Neuronal stem cell (in vitro differentiated cells): ENCODE measurements at regions not wholly inside any gene's neighbourhood (a gene's known extent, or its start where the extent isn't known, plus 50 kb on each side); places are given as distances from the start of the nearest gene placed in this dataset.

Experiments
- DNase-seq: peaks from one replicate; pipeline ENCODE4 v3.0.0-alpha.2; 2013; ENCODE audit warnings: low spot score
- H2AFZ ChIP-seq: one replicate; pipeline ENCODE4 v1.6.1; 2013; ENCODE audit warnings: mild to moderate bottlenecking, low read length, inconsistent platforms
- H2AK5ac ChIP-seq: 2 replicates; pipeline ENCODE4 v1.6.1; 2013; ENCODE audit warnings: low read depth, mild to moderate bottlenecking, inconsistent platforms, low read length, moderate library complexity, mixed read lengths
- H2BK120ac ChIP-seq: 2 replicates; pipeline ENCODE4 v1.6.1; 2013; ENCODE audit warnings: low read depth, mild to moderate bottlenecking, inconsistent platforms, low read length, moderate library complexity, mixed read lengths
- H2BK12ac ChIP-seq: one replicate; pipeline ENCODE4 v1.6.1; 2013; ENCODE audit warnings: low read length, inconsistent platforms
- H2BK15ac ChIP-seq: 2 replicates; pipeline ENCODE4 v1.6.1; 2013; ENCODE audit warnings: mild to moderate bottlenecking, low read length, inconsistent platforms, mixed read lengths
- H2BK5ac ChIP-seq: one replicate; pipeline ENCODE4 v1.6.1; 2013; ENCODE audit warnings: inconsistent platforms, mild to moderate bottlenecking, low read length, moderate library complexity
- H3K14ac ChIP-seq: one replicate; pipeline ENCODE4 v1.6.1; 2013; ENCODE audit warnings: low read length, inconsistent platforms
- H3K18ac ChIP-seq: 2 replicates; pipeline ENCODE4 v1.6.1; 2013; ENCODE audit warnings: low read length, inconsistent platforms
- H3K23ac ChIP-seq: 2 replicates; pipeline ENCODE4 v1.6.1; 2013; ENCODE audit warnings: low read depth, mild to moderate bottlenecking, mixed read lengths, low read length, inconsistent platforms; ENCODE audit not compliant: poor library complexity
- H3K27ac ChIP-seq: replicated peaks from 3 replicates; pipeline ENCODE4 v1.5.1; 2013; ENCODE audit warnings: low read length, inconsistent platforms
- H3K27me3 ChIP-seq, 3 experiments: 2 replicates each; pipeline ENCODE4 v1.6.1; 2013; ENCODE audit warnings: low read length in 3 of 3, mild to moderate bottlenecking in 2 of 3, inconsistent platforms in 1 of 3, low read depth in 1 of 3, mixed read lengths in 1 of 3, moderate library complexity in 1 of 3; ENCODE audit not compliant: control insufficient read depth in 3 of 3, insufficient read depth in 3 of 3
- H3K36me3 ChIP-seq, 2 donors: replicated peaks in 1 of 2; 2 replicates each; pipeline ENCODE4 v1.6.1; 2013; ENCODE audit warnings: low read length in 2 of 2; ENCODE audit not compliant: control insufficient read depth in 2 of 2, insufficient read depth in 2 of 2
- H3K4ac ChIP-seq: 2 replicates; pipeline ENCODE4 v1.6.1; 2013; ENCODE audit warnings: inconsistent platforms, mild to moderate bottlenecking, low read length, moderate library complexity
- H3K4me1 ChIP-seq, 2 donors: 1 replicate in 1 of 2; 2 replicates in 1 of 2; pipeline ENCODE4 v1.6.1; 2013; ENCODE audit warnings: low read length in 2 of 2, low read depth in 1 of 2; ENCODE audit not compliant: control insufficient read depth in 2 of 2, insufficient read depth in 1 of 2
- H3K4me2 ChIP-seq: one replicate; pipeline ENCODE4 v1.6.1; 2013; ENCODE audit warnings: mild to moderate bottlenecking, low read length, inconsistent platforms; ENCODE audit not compliant: insufficient read depth, poor library complexity, severe bottlenecking
- H3K4me3 ChIP-seq, 2 donors: 2 replicates each; pipeline ENCODE4 v1.5.1; 2013; ENCODE audit warnings: low read length in 2 of 2, mild to moderate bottlenecking in 2 of 2, inconsistent platforms in 1 of 2, moderate library complexity in 1 of 2
- H3K79me1 ChIP-seq: one replicate; pipeline ENCODE4 v1.6.1; 2013; ENCODE audit warnings: low read depth, mild to moderate bottlenecking, inconsistent platforms, low read length, moderate library complexity
- H3K9ac ChIP-seq: one replicate; pipeline ENCODE4 v1.6.1; 2013; ENCODE audit warnings: mild to moderate bottlenecking, low read depth, low read length, inconsistent platforms; ENCODE audit not compliant: poor library complexity
- H3K9me3 ChIP-seq, 2 donors: replicated peaks in 1 of 2; 2 replicates each; pipeline versions ENCODE3 to v1.6.1; 2013; ENCODE audit warnings: low read length in 2 of 2, mild to moderate bottlenecking in 2 of 2, inconsistent platforms in 1 of 2, low read depth in 1 of 2, mixed read lengths in 1 of 2, moderate library complexity in 1 of 2; ENCODE audit not compliant: control insufficient read depth in 2 of 2, insufficient read depth in 1 of 2
- H4K8ac ChIP-seq: one replicate; pipeline ENCODE4 v1.6.1; 2013; ENCODE audit warnings: low read depth, mild to moderate bottlenecking, inconsistent platforms, low read length, moderate library complexity
- H4K91ac ChIP-seq: one replicate; pipeline ENCODE4 v1.6.1; 2013; ENCODE audit warnings: low read length, low read depth, mild to moderate bottlenecking, inconsistent platforms; ENCODE audit not compliant: poor library complexity
- WGBS, 2 donors: extraction: QIAGEN DNeasy Blood & Tissue Kit; methylation state at CpG; one replicate each; pipeline ENCODE4 v1.1.7; 2013; ENCODE audit warnings: missing lambda C conversion rate in 2 of 2, mixed read lengths in 1 of 2; ENCODE audit not compliant: insufficient read length in 2 of 2, insufficient replicate concordance in 1 of 2; ENCODE audit errors: extremely low coverage in 2 of 2; 5-methylcytosine and 5-hydroxymethylcytosine counted together

DNA sequence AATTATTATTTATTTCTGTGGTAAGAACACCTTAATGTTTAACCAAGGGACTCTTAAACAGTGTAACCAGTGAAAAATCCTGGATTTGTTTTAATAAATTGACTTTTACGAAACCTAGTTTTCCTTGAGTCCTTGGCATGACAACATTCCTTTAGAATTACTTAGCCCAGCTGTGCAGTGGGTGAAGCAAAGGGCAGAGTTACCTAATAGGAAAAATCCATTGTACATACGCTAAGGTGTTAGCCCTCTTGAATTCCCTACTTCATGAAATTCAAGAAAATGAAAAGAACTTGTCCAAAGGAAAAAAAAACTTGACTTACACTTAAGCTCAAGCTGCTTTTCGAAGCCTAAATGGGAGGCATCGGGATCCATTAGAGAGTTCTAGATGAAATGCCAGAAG, 852.0 kb upstream of the ADAMTS5 start:
- WGBS, 2 donors = no CpG with 5 or more reads among the region's 4 CpGs
- no peaks in the 10 kb centered on the region for H3K36me3 ChIP-seq
- no peak overlapping the region for H3K4ac ChIP-seq
- H2BK15ac ChIP-seq = no peak overlapping the region
- H3K9me3 ChIP-seq = no peaks in the 10 kb centered on the region
- no peak overlapping the region for H2BK5ac ChIP-seq
- no peak overlapping the region for H4K91ac ChIP-seq
- no peak overlapping the region for H2AK5ac ChIP-seq
- no peak overlapping the region for H3K4me3 ChIP-seq
- no peaks in the 10 kb centered on the region for H3K27me3 ChIP-seq
- H3K27ac ChIP-seq = no peak overlapping the region
- H3K9ac ChIP-seq = no peak overlapping the region
- no peak overlapping the region for H3K18ac ChIP-seq
- H3K23ac ChIP-seq = no peak overlapping the region
- H4K8ac ChIP-seq = no peak overlapping the region
- H3K4me2 ChIP-seq = no peak overlapping the region
- no peaks in the 10 kb centered on the region for H3K79me1 ChIP-seq
- no peak for DNase-seq
- no peak overlapping the region for H3K14ac ChIP-seq
- H3K4me1 ChIP-seq = no peaks in the 10 kb centered on the region
- H2BK12ac ChIP-seq = no peak overlapping the region
- H2BK120ac ChIP-seq = no peak overlapping the region
- H2AFZ ChIP-seq = no peak overlapping the region

DNA sequence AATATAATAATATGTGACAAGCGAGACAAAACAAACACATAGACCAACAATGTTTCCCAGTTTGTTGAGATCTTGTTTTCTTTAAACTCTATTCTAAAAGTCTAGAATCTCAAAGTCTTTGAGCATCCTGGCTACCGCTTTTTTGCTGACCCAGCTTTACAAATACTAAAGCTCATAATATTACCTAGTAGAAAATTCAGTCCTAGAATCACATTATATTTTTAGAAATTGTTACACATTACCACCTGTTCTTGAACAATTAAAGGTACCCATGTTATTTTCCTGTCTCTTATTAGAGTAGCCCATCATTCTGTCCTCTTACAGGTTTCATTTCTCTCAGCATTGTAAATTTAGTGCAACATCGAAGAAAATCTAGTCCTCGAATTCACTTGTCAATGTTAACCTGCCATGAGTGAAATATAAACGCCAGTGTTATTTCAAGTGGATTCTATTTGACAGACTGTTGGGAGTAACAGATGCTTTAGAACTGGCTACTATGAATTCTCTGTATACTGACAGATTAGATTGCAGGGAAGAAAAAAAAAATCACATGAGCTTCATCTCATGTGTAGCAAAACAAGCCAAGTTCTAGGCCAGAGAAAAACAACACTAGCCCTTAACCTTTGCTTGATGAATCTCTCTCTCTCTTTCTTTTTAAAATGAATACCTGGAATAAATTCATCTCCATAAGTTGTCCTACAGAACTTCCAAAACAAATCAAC, 851.2 kb upstream of the ADAMTS5 start:
- Histone ChIP-seq H2BK12ac (no peak overlapping the region), H3K4me3 (no peak overlapping the region), H3K36me3 (no peaks in the 10 kb centered on the region), H3K27ac (no peak overlapping the region), H3K4ac (no peak overlapping the region), H3K14ac (no peak overlapping the region), H2BK15ac (no peak overlapping the region), H4K8ac (no peak overlapping the region), H4K91ac (no peak overlapping the region), H3K4me2 (no peak overlapping the region), H3K9ac (no peak overlapping the region), H2AFZ (no peak overlapping the region), H3K9me3 (no peaks in the 10 kb centered on the region), H3K79me1 (no peaks in the 10 kb centered on the region), H3K4me1 (no peaks in the 10 kb centered on the region), H3K27me3 (no peaks in the 10 kb centered on the region), H2BK5ac (no peak overlapping the region), H2AK5ac (no peak overlapping the region), H2BK120ac (no peak overlapping the region), H3K23ac (no peak overlapping the region), H3K18ac (no peak overlapping the region)
- DNase-seq = no peak
- no CpG with 5 or more reads among the region's 5 CpGs for WGBS, 2 donors

DNA sequence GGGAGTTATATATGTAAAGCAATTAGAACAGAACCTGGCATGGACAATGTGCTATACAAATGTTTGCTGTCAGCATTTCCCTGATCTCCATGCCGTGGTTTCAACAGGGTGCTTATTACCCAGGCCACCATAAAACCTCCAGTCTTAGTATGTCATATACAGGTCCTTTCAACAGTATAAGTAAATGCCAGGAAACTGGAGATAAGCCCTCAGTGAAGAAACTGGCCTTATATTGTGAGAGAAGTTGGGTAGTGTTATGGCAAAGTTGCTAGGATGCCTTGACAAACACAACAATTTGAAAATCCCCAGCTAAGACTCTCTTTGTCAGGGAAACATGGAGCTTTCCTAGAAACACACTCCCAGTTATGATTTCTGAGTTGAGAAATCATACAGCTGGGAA, 850.2 kb upstream of the ADAMTS5 start:
- H2BK120ac ChIP-seq = no peak overlapping the region
- no peaks in the 10 kb centered on the region for H3K27me3 ChIP-seq
- H3K9me3 ChIP-seq = no peaks in the 10 kb centered on the region
- H2AFZ ChIP-seq = no peak overlapping the region
- no peak overlapping the region for H3K27ac ChIP-seq
- DNase-seq = no peak
- H2BK15ac ChIP-seq = no peak overlapping the region
- no peaks in the 10 kb centered on the region for H3K36me3 ChIP-seq
- no CpG with 5 or more reads among the region's 1 CpG for WGBS, 2 donors
- H3K23ac ChIP-seq = no peak overlapping the region
- no peak overlapping the region for H2BK12ac ChIP-seq
- H2BK5ac ChIP-seq = no peak overlapping the region
- H4K91ac ChIP-seq = no peak overlapping the region
- no peak overlapping the region for H3K14ac ChIP-seq
- H3K4ac ChIP-seq = no peak overlapping the region
- H3K79me1 ChIP-seq = no peaks in the 10 kb centered on the region
- no peak overlapping the region for H3K18ac ChIP-seq
- no peak overlapping the region for H3K4me3 ChIP-seq
- H4K8ac ChIP-seq = no peak overlapping the region
- H2AK5ac ChIP-seq = no peak overlapping the region
- H3K4me1 ChIP-seq = no peaks in the 10 kb centered on the region
- H3K4me2 ChIP-seq = no peak overlapping the region
- no peak overlapping the region for H3K9ac ChIP-seq

DNA sequence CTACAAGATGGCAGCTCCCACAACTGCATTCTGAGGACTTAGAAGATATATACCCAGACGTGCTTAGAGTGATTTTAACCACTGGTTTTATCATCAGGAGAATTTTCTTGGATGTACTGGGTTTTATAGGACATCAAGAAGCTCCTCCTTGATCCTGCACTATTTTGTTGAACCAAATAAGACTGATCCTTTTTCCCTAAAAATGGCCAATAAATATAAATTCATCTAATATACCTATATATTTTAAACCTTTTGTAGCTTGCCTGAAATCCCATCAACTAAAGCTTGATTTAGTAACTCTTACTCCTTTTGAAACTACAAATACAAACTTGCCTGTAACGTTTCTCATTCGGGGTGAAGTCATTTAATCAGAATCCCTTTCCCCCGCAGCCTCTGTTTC, 849.4 kb upstream of the ADAMTS5 start:
- no CpG with 5 or more reads among the region's 4 CpGs for WGBS, 2 donors
- H2BK12ac ChIP-seq = no peak overlapping the region
- no peak overlapping the region for H4K8ac ChIP-seq
- no peak overlapping the region for H4K91ac ChIP-seq
- no peak overlapping the region for H3K4me2 ChIP-seq
- H3K18ac ChIP-seq = no peak overlapping the region
- no peak overlapping the region for H3K4ac ChIP-seq
- no peak overlapping the region for H2BK5ac ChIP-seq
- no peak overlapping the region for H2BK120ac ChIP-seq
- no peak overlapping the region for H3K23ac ChIP-seq
- DNase-seq = no peak
- no peak overlapping the region for H3K14ac ChIP-seq
- H3K4me3 ChIP-seq = no peak overlapping the region
- H3K9me3 ChIP-seq = no peaks in the 10 kb centered on the region
- no peaks in the 10 kb centered on the region for H3K79me1 ChIP-seq
- H3K9ac ChIP-seq = no peak overlapping the region
- H3K36me3 ChIP-seq = no peaks in the 10 kb centered on the region
- no peak overlapping the region for H2BK15ac ChIP-seq
- H3K4me1 ChIP-seq = no peaks in the 10 kb centered on the region
- no peak overlapping the region for H3K27ac ChIP-seq
- no peaks in the 10 kb centered on the region for H3K27me3 ChIP-seq
- no peak overlapping the region for H2AK5ac ChIP-seq
- no peak overlapping the region for H2AFZ ChIP-seq
